HEK293 (cell line): ENCODE measurements at regions not wholly inside any gene's neighbourhood (a gene's known extent, or its start where the extent isn't known, plus 50 kb on each side); places are given as distances from the start of the nearest gene placed in this dataset.

Source experiments
- CTCF ChIA-PET: fragments of 350-600 bp; formaldehyde crosslinking; extraction: SDS; loops from one replicate; lab custom pipeline; 2021; ENCODE audit warnings: antibody characterized with exemption; lab: Yijun Ruan, JAX
- POLR2A ChIA-PET: fragments of 300-600 bp; formaldehyde crosslinking; extraction: SDS; loops from one replicate; lab custom pipeline; 2020; ENCODE audit warnings: antibody characterized with exemption, inconsistent platforms; lab: Yijun Ruan, JAX
- H3K27ac ChIP-seq: fragments of 200-500 bp; sonication (Bioruptor generic); 2 replicates; pipeline ENCODE4 v1.5.1; 2014; ENCODE audit warnings: low read depth, low read length, control low read depth, inconsistent platforms; ENCODE audit errors: extremely low read depth
- H3K36me3 ChIP-seq, 2 experiments: fragments of 200-500 bp in 1 of 2; sonication (Bioruptor generic) in 1 of 2; 1 replicate in 1 of 2; 2 replicates in 1 of 2; pipeline ENCODE4 v1.5.1; 2014 to 2017; ENCODE audit warnings: inconsistent platforms in 2 of 2, low read length in 2 of 2; ENCODE audit not compliant: control insufficient read depth in 2 of 2, insufficient read depth in 1 of 2
- H3K4me1 ChIP-seq: fragments of 200-500 bp; sonication (Bioruptor generic); 2 replicates; pipeline ENCODE4 v1.5.1; 2014; ENCODE audit warnings: mild to moderate bottlenecking, low read length, inconsistent platforms; ENCODE audit not compliant: control insufficient read depth, insufficient read depth
- H3K4me3 ChIP-seq: 2 replicates; pipeline ENCODE4 v1.5.1; 2011; ENCODE audit warnings: low read depth, mild to moderate bottlenecking, control low read depth, low read length, moderate library complexity
- H3K9me3 ChIP-seq: fragments of 200-500 bp; sonication (Bioruptor generic); 2 replicates; pipeline ENCODE4 v1.5.1; 2014; ENCODE audit warnings: low read depth, low read length, inconsistent platforms; ENCODE audit not compliant: control insufficient read depth, insufficient read depth
- KLF8 ChIP-seq: fragments of 450-650 bp; formaldehyde crosslinking; IDR thresholded peaks from 2 replicates; pipeline ENCODE4 v1.5.1; 2016; ENCODE audit warnings: missing biosample characterization, missing genetic modification characterization
- ZFHX2 ChIP-seq: fragments of 450-650 bp; formaldehyde crosslinking; conservative IDR thresholded peaks from 2 replicates; pipeline ENCODE4 v1.5.1; 2016; ENCODE audit warnings: missing biosample characterization, missing genetic modification characterization
- ZNF121 ChIP-seq: fragments of 450-650 bp; formaldehyde crosslinking; IDR thresholded peaks from 2 replicates; pipeline ENCODE4 v1.5.1; 2016; ENCODE audit warnings: missing biosample characterization, missing genetic modification characterization
- ZNF169 ChIP-seq: fragments of 450-650 bp; formaldehyde crosslinking; IDR thresholded peaks from 2 replicates; pipeline ENCODE4 v1.5.1; 2016; ENCODE audit warnings: missing biosample characterization, missing genetic modification characterization
- ZNF202 ChIP-seq: fragments of 450-650 bp; formaldehyde crosslinking; IDR thresholded peaks from 2 replicates; pipeline ENCODE4 v1.5.1; 2016; ENCODE audit warnings: missing biosample characterization, missing genetic modification characterization, borderline replicate concordance
- ZNF24 ChIP-seq: fragments of 450-650 bp; formaldehyde crosslinking; IDR thresholded peaks from 2 replicates; pipeline ENCODE4 v1.5.1; 2016; ENCODE audit warnings: missing biosample characterization, missing genetic modification characterization
- ZNF354C ChIP-seq: fragments of 450-650 bp; formaldehyde crosslinking; IDR thresholded peaks from 2 replicates; pipeline ENCODE4 v1.5.1; 2016; ENCODE audit warnings: missing biosample characterization, missing genetic modification characterization, low read depth, borderline replicate concordance
- ZNF501 ChIP-seq: fragments of 450-650 bp; formaldehyde crosslinking; IDR thresholded peaks from 2 replicates; pipeline ENCODE4 v1.5.1; 2016; ENCODE audit warnings: missing biosample characterization, missing genetic modification characterization
- ZNF530 ChIP-seq: fragments of 450-650 bp; formaldehyde crosslinking; IDR thresholded peaks from 2 replicates; pipeline ENCODE4 v1.5.1; 2016; ENCODE audit warnings: low read depth, missing biosample characterization, missing genetic modification characterization
- ZNF555 ChIP-seq: fragments of 450-650 bp; formaldehyde crosslinking; conservative IDR thresholded peaks from 2 replicates; pipeline ENCODE4 v1.5.1; 2017; ENCODE audit warnings: missing biosample characterization, mild to moderate bottlenecking, missing genetic modification characterization, inconsistent platforms
- ZNF596 ChIP-seq: fragments of 450-650 bp; IDR thresholded peaks from 2 replicates; pipeline ENCODE4 v1.5.0; 2018; ENCODE audit warnings: missing biosample characterization, mild to moderate bottlenecking, missing genetic modification characterization, moderate library complexity
- ZNF629 ChIP-seq: fragments of 450-650 bp; formaldehyde crosslinking; IDR thresholded peaks from 2 replicates; pipeline ENCODE4 v1.5.1; 2017; ENCODE audit warnings: missing biosample characterization, missing genetic modification characterization
- ZNF768 ChIP-seq: fragments of 450-650 bp; formaldehyde crosslinking; IDR thresholded peaks from 2 replicates; pipeline ENCODE4 v1.5.1; 2018; ENCODE audit warnings: missing biosample characterization, mild to moderate bottlenecking, missing genetic modification characterization
- TF ChIP-seq, protein P1 (sequence below): fragments of 450-650 bp; formaldehyde crosslinking; IDR thresholded peaks from 2 replicates; pipeline ENCODE4 v1.5.1; 2017; ENCODE audit warnings: missing biosample characterization, missing genetic modification characterization
- TF ChIP-seq, protein P2 (sequence below): fragments of 450-650 bp; formaldehyde crosslinking; IDR thresholded peaks from 2 replicates; pipeline ENCODE4 v1.5.1; 2016; ENCODE audit warnings: missing biosample characterization, missing genetic modification characterization
- TF ChIP-seq, protein P3 (sequence below): fragments of 450-650 bp; formaldehyde crosslinking; conservative IDR thresholded peaks from 2 replicates; pipeline ENCODE4 v1.5.1; 2016; ENCODE audit warnings: low read depth, missing biosample characterization, missing genetic modification characterization
- TF ChIP-seq, protein P4 (sequence below): fragments of 450-650 bp; formaldehyde crosslinking; IDR thresholded peaks from 2 replicates; pipeline ENCODE4 v1.5.1; 2016; ENCODE audit warnings: missing biosample characterization, missing genetic modification characterization, low read depth
- TF ChIP-seq, protein P5 (sequence below): fragments of 450-650 bp; formaldehyde crosslinking; IDR thresholded peaks from 2 replicates; pipeline ENCODE4 v1.5.1; 2016; ENCODE audit warnings: missing biosample characterization, missing genetic modification characterization
- TF ChIP-seq, protein P6 (sequence below): fragments of 450-650 bp; formaldehyde crosslinking; IDR thresholded peaks from 2 replicates; pipeline ENCODE4 v1.5.1; 2017; ENCODE audit warnings: missing biosample characterization, missing genetic modification characterization

DNA sequence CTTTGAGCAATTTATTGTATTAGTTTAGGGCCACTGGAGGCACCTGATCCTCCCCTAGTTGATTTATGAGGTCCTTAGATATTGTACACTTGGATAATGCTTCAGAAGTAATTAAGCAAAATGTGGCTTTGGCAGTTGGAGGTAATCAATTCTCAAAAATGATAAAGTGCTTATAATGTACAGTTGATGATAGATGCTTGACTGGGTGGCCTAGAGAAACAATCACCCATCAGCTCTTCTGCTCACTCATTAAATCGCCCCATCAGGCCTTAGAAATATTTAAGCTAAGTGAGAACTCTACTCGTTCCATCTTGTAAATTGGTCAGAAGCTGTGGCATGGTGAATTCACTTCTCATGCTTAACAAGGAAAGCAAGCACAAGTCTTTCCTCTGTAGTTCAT is 349.9 kb downstream of the SAMD5 start:
- ChIA-PET POLR2A (no interaction called here), CTCF (interaction anchor here (0.6 kb wide), 1 partner anchor 212 kb away, joined by 3 read pairs; no protein-coding TSS in a partner anchor)
- no peak overlapping the region for H3K27ac ChIP-seq
- TF ChIP-seq, protein P1, sequence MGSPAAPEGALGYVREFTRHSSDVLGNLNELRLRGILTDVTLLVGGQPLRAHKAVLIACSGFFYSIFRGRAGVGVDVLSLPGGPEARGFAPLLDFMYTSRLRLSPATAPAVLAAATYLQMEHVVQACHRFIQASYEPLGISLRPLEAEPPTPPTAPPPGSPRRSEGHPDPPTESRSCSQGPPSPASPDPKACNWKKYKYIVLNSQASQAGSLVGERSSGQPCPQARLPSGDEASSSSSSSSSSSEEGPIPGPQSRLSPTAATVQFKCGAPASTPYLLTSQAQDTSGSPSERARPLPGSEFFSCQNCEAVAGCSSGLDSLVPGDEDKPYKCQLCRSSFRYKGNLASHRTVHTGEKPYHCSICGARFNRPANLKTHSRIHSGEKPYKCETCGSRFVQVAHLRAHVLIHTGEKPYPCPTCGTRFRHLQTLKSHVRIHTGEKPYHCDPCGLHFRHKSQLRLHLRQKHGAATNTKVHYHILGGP: no peak
- TF ChIP-seq ZFHX2 (tag by site-specific recombination) (no peak), ZNF121 (tag by site-specific recombination) (no peak), ZNF768 (tag by site-specific recombination) (no peak), ZNF24 (tag by site-specific recombination) (no peak), ZNF555 (tag by site-specific recombination) (no peak), KLF8 (tag by site-specific recombination) (no peak)
- TF ChIP-seq, protein P2, sequence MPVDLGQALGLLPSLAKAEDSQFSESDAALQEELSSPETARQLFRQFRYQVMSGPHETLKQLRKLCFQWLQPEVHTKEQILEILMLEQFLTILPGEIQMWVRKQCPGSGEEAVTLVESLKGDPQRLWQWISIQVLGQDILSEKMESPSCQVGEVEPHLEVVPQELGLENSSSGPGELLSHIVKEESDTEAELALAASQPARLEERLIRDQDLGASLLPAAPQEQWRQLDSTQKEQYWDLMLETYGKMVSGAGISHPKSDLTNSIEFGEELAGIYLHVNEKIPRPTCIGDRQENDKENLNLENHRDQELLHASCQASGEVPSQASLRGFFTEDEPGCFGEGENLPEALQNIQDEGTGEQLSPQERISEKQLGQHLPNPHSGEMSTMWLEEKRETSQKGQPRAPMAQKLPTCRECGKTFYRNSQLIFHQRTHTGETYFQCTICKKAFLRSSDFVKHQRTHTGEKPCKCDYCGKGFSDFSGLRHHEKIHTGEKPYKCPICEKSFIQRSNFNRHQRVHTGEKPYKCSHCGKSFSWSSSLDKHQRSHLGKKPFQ (tag by site-specific recombination): no peak
- TF ChIP-seq, protein P3, sequence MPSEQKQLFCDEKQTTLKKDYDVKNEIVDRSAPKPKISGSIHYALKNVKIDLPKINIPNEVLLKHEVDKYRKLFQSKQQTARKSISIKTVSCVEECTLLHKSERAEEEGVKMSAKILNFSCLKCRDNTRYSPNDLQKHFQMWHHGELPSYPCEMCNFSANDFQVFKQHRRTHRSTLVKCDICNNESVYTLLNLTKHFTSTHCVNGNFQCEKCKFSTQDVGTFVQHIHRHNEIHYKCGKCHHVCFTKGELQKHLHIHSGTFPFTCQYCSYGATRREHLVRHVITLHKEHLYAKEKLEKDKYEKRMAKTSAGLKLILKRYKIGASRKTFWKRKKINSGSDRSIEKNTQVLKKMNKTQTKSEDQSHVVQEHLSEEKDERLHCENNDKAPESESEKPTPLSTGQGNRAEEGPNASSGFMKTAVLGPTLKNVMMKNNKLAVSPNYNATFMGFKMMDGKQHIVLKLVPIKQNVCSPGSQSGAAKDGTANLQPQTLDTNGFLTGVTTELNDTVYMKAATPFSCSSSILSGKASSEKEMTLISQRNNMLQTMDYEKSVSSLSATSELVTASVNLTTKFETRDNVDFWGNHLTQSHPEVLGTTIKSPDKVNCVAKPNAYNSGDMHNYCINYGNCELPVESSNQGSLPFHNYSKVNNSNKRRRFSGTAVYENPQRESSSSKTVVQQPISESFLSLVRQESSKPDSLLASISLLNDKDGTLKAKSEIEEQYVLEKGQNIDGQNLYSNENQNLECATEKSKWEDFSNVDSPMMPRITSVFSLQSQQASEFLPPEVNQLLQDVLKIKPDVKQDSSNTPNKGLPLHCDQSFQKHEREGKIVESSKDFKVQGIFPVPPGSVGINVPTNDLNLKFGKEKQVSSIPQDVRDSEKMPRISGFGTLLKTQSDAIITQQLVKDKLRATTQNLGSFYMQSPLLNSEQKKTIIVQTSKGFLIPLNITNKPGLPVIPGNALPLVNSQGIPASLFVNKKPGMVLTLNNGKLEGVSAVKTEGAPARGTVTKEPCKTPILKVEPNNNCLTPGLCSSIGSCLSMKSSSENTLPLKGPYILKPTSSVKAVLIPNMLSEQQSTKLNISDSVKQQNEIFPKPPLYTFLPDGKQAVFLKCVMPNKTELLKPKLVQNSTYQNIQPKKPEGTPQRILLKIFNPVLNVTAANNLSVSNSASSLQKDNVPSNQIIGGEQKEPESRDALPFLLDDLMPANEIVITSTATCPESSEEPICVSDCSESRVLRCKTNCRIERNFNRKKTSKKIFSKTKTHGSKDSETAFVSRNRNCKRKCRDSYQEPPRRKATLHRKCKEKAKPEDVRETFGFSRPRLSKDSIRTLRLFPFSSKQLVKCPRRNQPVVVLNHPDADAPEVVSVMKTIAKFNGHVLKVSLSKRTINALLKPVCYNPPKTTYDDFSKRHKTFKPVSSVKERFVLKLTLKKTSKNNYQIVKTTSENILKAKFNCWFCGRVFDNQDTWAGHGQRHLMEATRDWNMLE: no peak
- TF ChIP-seq, protein P4, sequence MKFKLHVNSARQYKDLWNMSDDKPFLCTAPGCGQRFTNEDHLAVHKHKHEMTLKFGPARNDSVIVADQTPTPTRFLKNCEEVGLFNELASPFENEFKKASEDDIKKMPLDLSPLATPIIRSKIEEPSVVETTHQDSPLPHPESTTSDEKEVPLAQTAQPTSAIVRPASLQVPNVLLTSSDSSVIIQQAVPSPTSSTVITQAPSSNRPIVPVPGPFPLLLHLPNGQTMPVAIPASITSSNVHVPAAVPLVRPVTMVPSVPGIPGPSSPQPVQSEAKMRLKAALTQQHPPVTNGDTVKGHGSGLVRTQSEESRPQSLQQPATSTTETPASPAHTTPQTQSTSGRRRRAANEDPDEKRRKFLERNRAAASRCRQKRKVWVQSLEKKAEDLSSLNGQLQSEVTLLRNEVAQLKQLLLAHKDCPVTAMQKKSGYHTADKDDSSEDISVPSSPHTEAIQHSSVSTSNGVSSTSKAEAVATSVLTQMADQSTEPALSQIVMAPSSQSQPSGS (tag by site-specific recombination): no peak
- TF ChIP-seq, protein P5, sequence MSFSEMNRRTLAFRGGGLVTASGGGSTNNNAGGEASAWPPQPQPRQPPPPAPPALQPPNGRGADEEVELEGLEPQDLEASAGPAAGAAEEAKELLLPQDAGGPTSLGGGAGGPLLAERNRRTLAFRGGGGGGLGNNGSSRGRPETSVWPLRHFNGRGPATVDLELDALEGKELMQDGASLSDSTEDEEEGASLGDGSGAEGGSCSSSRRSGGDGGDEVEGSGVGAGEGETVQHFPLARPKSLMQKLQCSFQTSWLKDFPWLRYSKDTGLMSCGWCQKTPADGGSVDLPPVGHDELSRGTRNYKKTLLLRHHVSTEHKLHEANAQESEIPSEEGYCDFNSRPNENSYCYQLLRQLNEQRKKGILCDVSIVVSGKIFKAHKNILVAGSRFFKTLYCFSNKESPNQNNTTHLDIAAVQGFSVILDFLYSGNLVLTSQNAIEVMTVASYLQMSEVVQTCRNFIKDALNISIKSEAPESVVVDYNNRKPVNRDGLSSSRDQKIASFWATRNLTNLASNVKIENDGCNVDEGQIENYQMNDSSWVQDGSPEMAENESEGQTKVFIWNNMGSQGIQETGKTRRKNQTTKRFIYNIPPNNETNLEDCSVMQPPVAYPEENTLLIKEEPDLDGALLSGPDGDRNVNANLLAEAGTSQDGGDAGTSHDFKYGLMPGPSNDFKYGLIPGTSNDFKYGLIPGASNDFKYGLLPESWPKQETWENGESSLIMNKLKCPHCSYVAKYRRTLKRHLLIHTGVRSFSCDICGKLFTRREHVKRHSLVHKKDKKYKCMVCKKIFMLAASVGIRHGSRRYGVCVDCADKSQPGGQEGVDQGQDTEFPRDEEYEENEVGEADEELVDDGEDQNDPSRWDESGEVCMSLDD: no peak
- H3K36me3 ChIP-seq: no peaks in the 10 kb centered on the region
- no peaks in the 10 kb centered on the region for H3K9me3 ChIP-seq
- H3K4me1 ChIP-seq: no peaks in the 10 kb centered on the region
- H3K4me3 ChIP-seq: no peak overlapping the region

DNA sequence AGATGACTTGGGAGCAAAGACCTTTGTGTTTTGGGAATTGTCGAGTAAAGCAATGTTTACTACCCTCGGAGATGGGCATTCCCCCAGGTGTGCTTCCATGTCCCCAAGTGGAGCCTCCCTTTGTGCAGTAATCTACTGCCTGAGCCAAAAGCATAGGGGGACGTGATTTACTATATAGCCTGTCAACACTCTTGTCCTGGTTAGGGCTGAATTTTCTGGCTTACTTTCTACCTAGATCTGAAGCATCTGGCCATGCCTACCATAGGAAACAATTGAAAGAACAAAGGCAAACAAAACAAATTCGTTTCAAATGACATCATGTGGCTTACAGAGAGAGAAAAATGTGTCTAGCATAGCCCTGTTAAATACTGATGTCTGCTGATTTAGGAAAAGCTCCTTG is 350.6 kb downstream of the SAMD5 start:
- CTCF ChIA-PET: no interaction called here
- Histone ChIP-seq H3K27ac (no peak overlapping the region), H3K4me1 (no peaks in the 10 kb centered on the region), H3K4me3 (no peak overlapping the region), H3K9me3 (no peaks in the 10 kb centered on the region), H3K36me3 (no peaks in the 10 kb centered on the region)
- TF ChIP-seq ZNF354C (tag by site-specific recombination) (no peak), ZNF169 (tag by site-specific recombination) (no peak), ZNF629 (tag by site-specific recombination) (no peak), ZNF501 (tag by site-specific recombination) (no peak), ZNF530 (tag by site-specific recombination) (no peak), ZNF596 (tag by site-specific recombination) (no peak), ZNF202 (tag by site-specific recombination) (no peak)
- TF ChIP-seq, protein P6, sequence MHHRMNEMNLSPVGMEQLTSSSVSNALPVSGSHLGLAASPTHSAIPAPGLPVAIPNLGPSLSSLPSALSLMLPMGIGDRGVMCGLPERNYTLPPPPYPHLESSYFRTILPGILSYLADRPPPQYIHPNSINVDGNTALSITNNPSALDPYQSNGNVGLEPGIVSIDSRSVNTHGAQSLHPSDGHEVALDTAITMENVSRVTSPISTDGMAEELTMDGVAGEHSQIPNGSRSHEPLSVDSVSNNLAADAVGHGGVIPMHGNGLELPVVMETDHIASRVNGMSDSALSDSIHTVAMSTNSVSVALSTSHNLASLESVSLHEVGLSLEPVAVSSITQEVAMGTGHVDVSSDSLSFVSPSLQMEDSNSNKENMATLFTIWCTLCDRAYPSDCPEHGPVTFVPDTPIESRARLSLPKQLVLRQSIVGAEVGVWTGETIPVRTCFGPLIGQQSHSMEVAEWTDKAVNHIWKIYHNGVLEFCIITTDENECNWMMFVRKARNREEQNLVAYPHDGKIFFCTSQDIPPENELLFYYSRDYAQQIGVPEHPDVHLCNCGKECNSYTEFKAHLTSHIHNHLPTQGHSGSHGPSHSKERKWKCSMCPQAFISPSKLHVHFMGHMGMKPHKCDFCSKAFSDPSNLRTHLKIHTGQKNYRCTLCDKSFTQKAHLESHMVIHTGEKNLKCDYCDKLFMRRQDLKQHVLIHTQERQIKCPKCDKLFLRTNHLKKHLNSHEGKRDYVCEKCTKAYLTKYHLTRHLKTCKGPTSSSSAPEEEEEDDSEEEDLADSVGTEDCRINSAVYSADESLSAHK (tag by site-specific recombination): no peak
- POLR2A ChIA-PET: no interaction called here
